ENCODE measurements at regions not wholly inside any gene's neighbourhood (a gene's known extent, or its start where the extent isn't known, plus 50 kb on each side); places are given as distances from the start of the nearest gene placed in this dataset.

GRCh38 chr3:103371411-103371810 is 936.6 kb downstream of the ZPLD1 start:
- no peak for TF ChIP-seq CTCF (IDR thresholded peaks at IDR 0.05)
- no peak for TF ChIP-seq TCF7L2 (IDR thresholded peaks at IDR 0.05; ENCODE audit: low read depth, low read length)
